HG03460 (cell line): ENCODE measurements at regions not wholly inside any gene's neighbourhood (a gene's known extent, or its start where the extent isn't known, plus 50 kb on each side); places are given as distances from the start of the nearest gene placed in this dataset.
"Not testable (repeated sequence)": the region's sequence is repeated elsewhere in the genome, so short reads cannot be mapped to it uniquely, and the experiment has no call there.

Experiments used
- ATAC-seq: cut with Tn5 transposase; IDR thresholded peaks from one replicate; pipeline ENCODE4 v1.9.1; 2021; ENCODE audit not compliant: unreplicated experiment

- ATAC-seq = no peak
Observed at GRCh38 chr3:118080889-118081288, 953.8 kb downstream of the IGSF11 start.

GRCh38 chr3:118088696-118089095 is 946.0 kb downstream of the IGSF11 start:
- ATAC-seq = no peak

- ATAC-seq = no peak
Observed at GRCh38 chr3:118089563-118089962, 945.1 kb downstream of the IGSF11 start.

GRCh38 chr3:118097226-118097625 is 937.4 kb downstream of the IGSF11 start:
- ATAC-seq = no peak

- no peak for ATAC-seq
Observed at GRCh38 chr3:118097660-118098059, 937.0 kb downstream of the IGSF11 start.

GRCh38 chr3:118098827-118099226 is 935.8 kb downstream of the IGSF11 start:
- no peak for ATAC-seq

GRCh38 chr3:118101891-118102290 is 932.8 kb downstream of the IGSF11 start:
- no peak for ATAC-seq

- ATAC-seq = no peak
Observed at GRCh38 chr3:118102737-118103136, 931.9 kb downstream of the IGSF11 start.

- ATAC-seq = no peak
Observed at GRCh38 chr3:118108201-118108600, 926.4 kb downstream of the IGSF11 start.

GRCh38 chr3:118108769-118109168 is 925.9 kb downstream of the IGSF11 start:
- no peak for ATAC-seq

- ATAC-seq = no peak
Observed at GRCh38 chr3:118110211-118110610, 924.4 kb downstream of the IGSF11 start.

- ATAC-seq = no peak
Observed at GRCh38 chr3:118116991-118117390, 917.7 kb downstream of the IGSF11 start.

GRCh38 chr3:118126751-118127150 is 907.9 kb downstream of the IGSF11 start:
- ATAC-seq = no peak

- ATAC-seq = no peak
Observed at GRCh38 chr3:118127992-118128391, 906.7 kb downstream of the IGSF11 start.

GRCh38 chr3:118128886-118129285 is 905.8 kb downstream of the IGSF11 start:
- no peak for ATAC-seq

- ATAC-seq = no peak
Observed at GRCh38 chr3:118137778-118138177, 896.9 kb downstream of the IGSF11 start.

GRCh38 chr3:118144919-118145318 is 889.7 kb downstream of the IGSF11 start:
- ATAC-seq = no peak

- ATAC-seq = no peak
Observed at GRCh38 chr3:118146658-118147375, 887.8 kb downstream of the IGSF11 start.

GRCh38 chr3:118151164-118151563 is 883.5 kb downstream of the IGSF11 start:
- no peak for ATAC-seq

- ATAC-seq = not testable (repeated sequence)
Observed at GRCh38 chr3:118162627-118163588, 871.7 kb downstream of the IGSF11 start.

GRCh38 chr3:118165413-118165812 is 869.2 kb downstream of the IGSF11 start:
- no peak for ATAC-seq

GRCh38 chr3:118167571-118167970 is 867.1 kb downstream of the IGSF11 start:
- ATAC-seq = no peak
